ENCODE measurements at regions not wholly inside any gene's neighbourhood (a gene's known extent, or its start where the extent isn't known, plus 50 kb on each side); places are given as distances from the start of the nearest gene placed in this dataset.
"Not testable (repeated sequence)": the region's sequence is repeated elsewhere in the genome, so short reads cannot be mapped to it uniquely, and the experiment has no call there.

- no peak for DNase-seq (ENCODE audit: low spot score)
Measured at GRCh38 chr2:225761396-225761795, 361.9 kb downstream of the NYAP2 start.

DNA sequence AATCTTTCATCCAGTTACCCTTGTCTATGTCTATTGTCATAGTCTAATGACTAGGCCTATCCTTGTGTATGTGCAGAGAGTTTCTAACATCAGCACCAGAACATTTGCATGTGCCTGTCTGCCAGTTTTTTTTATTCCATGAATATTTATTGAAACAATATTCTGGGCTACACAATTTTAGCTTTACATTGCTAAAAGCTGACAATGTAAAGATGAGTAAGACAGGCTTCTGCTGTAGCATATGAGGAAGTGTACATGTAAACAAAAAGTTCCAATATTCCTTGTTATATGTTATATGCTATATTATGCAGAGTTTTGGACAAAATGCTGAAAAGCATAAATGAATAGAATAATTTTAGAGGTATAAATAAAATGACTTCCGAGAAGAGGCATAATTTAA, 357.7 kb downstream of the NYAP2 start:
- no peak for DNase-seq (ENCODE audit: low spot score)

- no peak for DNase-seq (ENCODE audit: low spot score)
Measured at GRCh38 chr2:225756198-225756597, 356.7 kb downstream of the NYAP2 start.

- no peak for DNase-seq (ENCODE audit: low spot score)
Measured at GRCh38 chr2:225748609-225749008, 349.1 kb downstream of the NYAP2 start.

DNA sequence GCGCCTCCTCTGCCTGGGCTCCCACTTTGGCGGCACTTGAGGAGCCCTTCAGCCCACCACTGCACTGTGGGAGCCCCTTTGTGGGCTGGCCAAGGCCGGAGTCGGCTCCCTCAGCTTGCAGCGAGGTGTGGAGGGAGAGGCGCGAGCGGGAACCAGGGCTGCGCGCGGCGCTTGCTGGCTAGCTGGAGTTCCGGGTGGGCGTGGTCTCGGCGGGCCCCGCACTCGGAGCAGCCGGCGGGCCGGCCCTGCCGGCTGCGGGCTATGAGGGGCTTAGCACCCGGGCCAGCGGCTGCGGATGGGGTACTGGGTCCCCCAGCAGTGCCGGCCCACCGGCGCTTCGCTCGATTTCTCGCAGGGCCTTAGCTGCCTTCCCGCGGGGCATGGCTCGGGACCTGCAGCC, 344.5 kb downstream of the NYAP2 start:
- not testable (repeated sequence) for DNase-seq (ENCODE audit: low spot score)

GRCh38 chr2:225742487-225742886, 343.0 kb downstream of the NYAP2 start:
- DNase-seq (ENCODE audit: low spot score) = peak; percentile 36

DNA sequence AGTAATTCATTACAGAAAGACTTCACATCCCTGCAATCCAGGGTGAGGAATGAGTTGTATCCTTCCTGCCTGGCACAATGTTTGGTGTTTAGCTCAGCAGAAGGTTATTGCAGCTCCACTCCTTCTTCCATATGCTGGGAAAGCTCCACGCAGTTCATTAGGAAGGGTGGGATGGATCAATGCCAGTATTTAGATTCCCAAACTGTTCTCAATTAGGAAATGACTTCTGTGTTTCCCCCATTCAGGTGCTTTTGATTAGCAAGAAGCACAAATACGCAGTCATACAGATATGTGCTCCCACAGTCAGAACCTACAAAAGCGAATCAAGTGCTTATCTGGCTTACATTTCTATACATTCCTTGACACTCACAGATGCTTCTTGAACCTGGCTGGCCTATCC, 340.6 kb downstream of the NYAP2 start:
- DNase-seq (ENCODE audit: low spot score) = no peak

- no peak for DNase-seq (ENCODE audit: low spot score)
Measured at GRCh38 chr2:225739328-225739727, 339.8 kb downstream of the NYAP2 start.

DNA sequence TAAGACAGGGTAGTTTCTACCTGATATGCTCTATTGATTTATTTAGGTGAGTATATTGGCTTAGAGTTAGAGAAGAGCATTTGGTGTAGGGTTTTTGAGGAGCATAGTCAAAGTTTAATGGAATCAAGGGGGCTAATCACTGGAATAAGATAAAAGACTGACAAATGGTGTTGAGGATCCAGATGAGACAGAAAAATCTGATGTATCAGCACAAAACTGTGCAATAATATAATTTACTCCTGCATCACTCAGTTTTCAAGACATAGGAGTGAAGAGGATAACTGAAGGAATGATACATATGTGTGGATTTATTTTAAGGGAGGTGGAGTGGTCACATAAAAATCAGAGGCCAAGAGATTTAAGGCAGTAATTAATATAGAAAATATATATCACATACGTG, 339.2 kb downstream of the NYAP2 start:
- no peak for DNase-seq (ENCODE audit: low spot score)

DNA sequence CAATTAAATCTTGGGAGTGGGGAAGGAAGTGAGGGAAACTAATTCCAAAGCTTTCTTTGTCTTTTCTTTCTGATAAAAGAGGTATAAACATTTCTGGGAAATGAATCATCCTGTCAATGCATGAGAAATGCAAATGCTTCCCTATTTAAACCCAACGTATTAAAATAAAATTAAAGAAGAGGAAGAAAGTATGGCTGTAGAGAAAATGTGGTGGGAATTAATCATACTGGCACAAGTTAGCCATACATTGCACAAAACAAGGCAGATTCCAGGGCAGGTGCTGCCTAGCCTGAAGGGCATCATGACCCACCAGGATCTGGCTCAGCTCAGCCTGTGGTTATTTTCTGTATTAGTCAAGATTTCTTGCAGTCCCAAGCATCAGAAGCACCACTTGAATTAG, 338.0 kb downstream of the NYAP2 start:
- DNase-seq (ENCODE audit: low spot score) = peak; percentile 21

DNA sequence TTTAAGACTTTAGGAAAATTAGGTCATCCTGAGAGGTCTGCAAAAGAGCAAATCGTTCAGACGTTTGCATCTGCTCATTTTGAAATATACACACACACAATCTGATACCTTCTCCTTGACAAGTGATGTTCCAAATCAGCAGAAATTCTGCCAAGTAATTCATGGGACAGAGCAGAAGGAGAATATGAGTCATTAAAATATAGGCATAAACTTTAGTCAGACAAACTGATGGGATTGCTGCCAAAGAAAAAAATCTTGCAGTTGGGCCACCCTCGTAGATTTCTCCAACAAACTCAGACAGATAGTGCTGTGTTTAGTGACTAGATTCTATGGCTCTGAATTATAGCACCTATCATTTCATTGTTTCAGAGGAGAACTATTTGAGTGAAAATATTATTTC, 336.3 kb downstream of the NYAP2 start:
- DNase-seq (ENCODE audit: low spot score) = peak; percentile 73

DNA sequence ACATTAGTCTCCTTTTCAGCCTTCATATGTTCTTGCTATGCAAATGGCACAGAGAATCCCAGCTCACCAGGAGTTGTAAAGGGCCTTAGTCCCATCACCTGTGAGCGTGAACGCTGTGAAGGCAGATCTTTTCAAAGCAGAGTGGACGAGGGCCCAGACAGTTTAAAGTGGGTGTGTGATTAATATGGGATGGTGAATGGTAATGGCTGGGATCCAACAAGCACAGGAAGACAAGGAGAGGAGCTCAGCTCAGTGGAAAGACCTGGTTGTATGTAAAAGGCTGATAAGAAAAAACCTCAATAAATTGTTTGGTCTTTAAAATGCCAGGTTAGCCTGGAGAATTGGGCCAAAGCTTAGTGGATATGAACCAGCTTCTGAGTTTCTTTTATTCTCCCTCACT, 326.2 kb downstream of the NYAP2 start:
- DNase-seq (ENCODE audit: low spot score) = no peak

Data from H4 (cell line).